ENCODE measurements at regions not wholly inside any gene's neighbourhood (a gene's known extent, or its start where the extent isn't known, plus 50 kb on each side); places are given as distances from the start of the nearest gene placed in this dataset.
A peak's percentile ranks its signal among the peaks of the same experiment; 100 is the strongest.

DNA sequence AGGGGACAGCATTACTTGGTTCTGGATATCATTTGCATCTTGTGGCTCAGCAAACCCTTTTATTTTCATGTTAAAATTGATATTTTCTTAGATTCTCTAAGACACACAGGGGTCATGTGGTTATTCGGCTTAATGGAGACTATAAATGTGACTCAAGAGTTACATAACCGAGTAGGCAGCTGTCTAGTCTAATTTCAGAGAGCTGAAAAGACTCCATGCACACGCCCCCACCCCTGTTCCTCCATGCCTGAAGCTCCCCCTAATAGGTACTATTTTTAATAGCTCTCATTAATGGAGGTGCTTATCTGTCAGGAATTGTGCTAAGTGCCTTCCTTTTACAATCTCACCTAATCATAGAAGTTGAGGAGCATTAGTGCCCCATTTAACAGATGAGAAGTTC lies 189.2 kb upstream of the ARHGAP20 start:
- Histone ChIP-seq H3K27me3 (ENCODE audit: control insufficient read depth, insufficient read depth, low read length) (no peaks in the 10 kb centered on the region), H3K9me3 (ENCODE audit: control insufficient read depth, insufficient read depth, low read length) (no peaks in the 10 kb centered on the region), H3K27ac (ENCODE audit: low read depth, low read length) (no peak overlapping the region), H3K4me3 (ENCODE audit: low read depth, low read length) (no peak overlapping the region)
- no peak for DNase-seq (ENCODE audit: low read depth, low spot score)
- ChIA-PET CTCF (no interaction called here), POLR2A (no interaction called here)
- TF ChIP-seq, protein P1, sequence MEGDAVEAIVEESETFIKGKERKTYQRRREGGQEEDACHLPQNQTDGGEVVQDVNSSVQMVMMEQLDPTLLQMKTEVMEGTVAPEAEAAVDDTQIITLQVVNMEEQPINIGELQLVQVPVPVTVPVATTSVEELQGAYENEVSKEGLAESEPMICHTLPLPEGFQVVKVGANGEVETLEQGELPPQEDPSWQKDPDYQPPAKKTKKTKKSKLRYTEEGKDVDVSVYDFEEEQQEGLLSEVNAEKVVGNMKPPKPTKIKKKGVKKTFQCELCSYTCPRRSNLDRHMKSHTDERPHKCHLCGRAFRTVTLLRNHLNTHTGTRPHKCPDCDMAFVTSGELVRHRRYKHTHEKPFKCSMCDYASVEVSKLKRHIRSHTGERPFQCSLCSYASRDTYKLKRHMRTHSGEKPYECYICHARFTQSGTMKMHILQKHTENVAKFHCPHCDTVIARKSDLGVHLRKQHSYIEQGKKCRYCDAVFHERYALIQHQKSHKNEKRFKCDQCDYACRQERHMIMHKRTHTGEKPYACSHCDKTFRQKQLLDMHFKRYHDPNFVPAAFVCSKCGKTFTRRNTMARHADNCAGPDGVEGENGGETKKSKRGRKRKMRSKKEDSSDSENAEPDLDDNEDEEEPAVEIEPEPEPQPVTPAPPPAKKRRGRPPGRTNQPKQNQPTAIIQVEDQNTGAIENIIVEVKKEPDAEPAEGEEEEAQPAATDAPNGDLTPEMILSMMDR (IDR thresholded peaks at IDR 0.05; ENCODE audit: low read depth, low read length) = no peak

- TF ChIP-seq, protein P1 (IDR thresholded peaks at IDR 0.05; ENCODE audit: low read depth, low read length) = no peak
- no peak overlapping the region for H3K27ac ChIP-seq (ENCODE audit: low read depth, low read length)
- no peak overlapping the region for H3K4me3 ChIP-seq (ENCODE audit: low read depth, low read length)
- no peaks in the 10 kb centered on the region for H3K9me3 ChIP-seq (ENCODE audit: control insufficient read depth, insufficient read depth, low read length)
- H3K27me3 ChIP-seq (ENCODE audit: control insufficient read depth, insufficient read depth, low read length) = no peaks in the 10 kb centered on the region
- CTCF ChIA-PET = no interaction called here
- POLR2A ChIA-PET = no interaction called here
- no peak for DNase-seq (ENCODE audit: low read depth, low spot score)
Measured at GRCh38 chr11:110900426-110900825, 188.2 kb upstream of the ARHGAP20 start.

DNA sequence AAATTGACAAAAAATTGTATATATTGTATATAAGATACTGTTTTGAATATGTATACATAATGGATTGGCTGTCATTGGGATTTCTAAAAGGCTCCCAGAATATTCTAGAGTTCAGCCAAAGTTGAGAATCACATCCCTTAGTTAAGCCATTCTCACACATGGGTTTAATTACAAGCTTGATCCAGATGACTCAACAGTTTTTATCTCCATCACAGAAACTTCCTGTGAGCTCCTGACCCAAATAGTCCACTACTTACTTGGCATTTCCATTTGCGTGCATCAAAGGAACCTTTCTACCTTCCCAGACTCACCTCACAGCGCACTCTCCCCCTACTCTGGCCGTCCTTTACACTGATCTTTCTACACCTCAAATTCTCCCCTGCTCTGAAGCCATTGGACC lies 184.8 kb upstream of the ARHGAP20 start:
- H3K27ac ChIP-seq (ENCODE audit: low read depth, low read length) = no peak overlapping the region
- DNase-seq (ENCODE audit: low read depth, low spot score) = no peak
- POLR2A ChIA-PET = no interaction called here
- H3K27me3 ChIP-seq (ENCODE audit: control insufficient read depth, insufficient read depth, low read length) = no peaks in the 10 kb centered on the region
- TF ChIP-seq, protein P1 (IDR thresholded peaks at IDR 0.05; ENCODE audit: low read depth, low read length) = no peak
- H3K4me3 ChIP-seq (ENCODE audit: low read depth, low read length) = no peak overlapping the region
- CTCF ChIA-PET = no interaction called here
- no peaks in the 10 kb centered on the region for H3K9me3 ChIP-seq (ENCODE audit: control insufficient read depth, insufficient read depth, low read length)

DNA sequence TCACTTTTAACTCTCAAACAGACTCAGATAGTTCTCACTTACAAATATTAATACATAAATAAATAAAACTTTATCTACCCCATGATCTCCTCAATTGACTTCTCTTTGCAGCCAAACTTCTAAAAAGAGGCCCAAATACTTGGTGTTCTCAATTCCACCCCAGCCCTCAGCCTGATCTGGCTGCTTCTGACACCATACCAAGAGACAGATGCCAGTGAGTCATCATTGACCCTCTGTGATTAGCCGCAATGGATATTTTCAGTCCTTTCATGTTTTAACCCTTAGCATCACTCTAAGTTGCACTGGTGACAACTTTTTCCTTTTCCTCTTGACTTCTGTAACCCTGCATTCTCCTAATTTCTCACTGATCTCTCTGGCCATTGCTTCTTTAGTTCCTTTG lies 184.1 kb upstream of the ARHGAP20 start:
- Histone ChIP-seq H3K9me3 (ENCODE audit: control insufficient read depth, insufficient read depth, low read length) (no peaks in the 10 kb centered on the region), H3K4me3 (ENCODE audit: low read depth, low read length) (no peak overlapping the region), H3K27me3 (ENCODE audit: control insufficient read depth, insufficient read depth, low read length) (no peaks in the 10 kb centered on the region), H3K27ac (ENCODE audit: low read depth, low read length) (no peak overlapping the region)
- ChIA-PET CTCF (no interaction called here), POLR2A (no interaction called here)
- TF ChIP-seq, protein P1 (IDR thresholded peaks at IDR 0.05; ENCODE audit: low read depth, low read length) = no peak
- peak; percentile 43 for DNase-seq (ENCODE audit: low read depth, low spot score)

DNA sequence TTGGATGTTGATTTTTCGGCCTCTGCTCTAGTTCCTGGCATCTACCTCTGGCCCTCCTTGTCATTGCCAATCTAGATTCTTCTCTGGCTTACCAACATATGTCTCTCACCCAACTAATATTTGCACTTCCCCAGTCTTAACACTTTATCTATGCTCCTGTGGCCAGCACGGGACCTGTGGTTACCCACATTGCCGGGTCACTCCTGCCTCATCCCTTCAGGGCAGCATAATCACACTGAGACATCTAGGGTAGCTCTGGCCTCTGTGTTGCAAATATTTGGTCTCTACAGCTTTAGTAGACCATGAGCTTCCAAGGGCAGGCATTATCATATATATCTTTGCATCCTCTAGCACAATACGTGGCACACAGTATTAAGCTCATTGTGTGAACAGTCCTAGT lies 182.0 kb upstream of the ARHGAP20 start:
- H3K4me3 ChIP-seq (ENCODE audit: low read depth, low read length) = no peak overlapping the region
- POLR2A ChIA-PET = no interaction called here
- TF ChIP-seq, protein P1 (IDR thresholded peaks at IDR 0.05; ENCODE audit: low read depth, low read length) = no peak
- CTCF ChIA-PET = no interaction called here
- no peak overlapping the region for H3K27ac ChIP-seq (ENCODE audit: low read depth, low read length)
- DNase-seq (ENCODE audit: low read depth, low spot score) = no peak
- H3K9me3 ChIP-seq (ENCODE audit: control insufficient read depth, insufficient read depth, low read length) = no peaks in the 10 kb centered on the region
- H3K27me3 ChIP-seq (ENCODE audit: control insufficient read depth, insufficient read depth, low read length) = no peaks in the 10 kb centered on the region
